IgD-negative memory B cell (primary cell): ENCODE measurements at regions not wholly inside any gene's neighbourhood (a gene's known extent, or its start where the extent isn't known, plus 50 kb on each side); places are given as distances from the start of the nearest gene placed in this dataset.

Source experiments
- H3K27ac Mint-ChIP-seq, 3 donors: one replicate each; pipeline ENCODE4 v1.8.0; 2020 to 2022; ENCODE audit warnings: mild to moderate bottlenecking in 3 of 3, mixed read lengths in 3 of 3, moderate library complexity in 1 of 3
- H3K27me3 Mint-ChIP-seq: one replicate; pipeline ENCODE4 v1.8.0; 2021; ENCODE audit warnings: mixed read lengths
- H3K36me3 Mint-ChIP-seq: one replicate; pipeline ENCODE4 v1.8.0; 2020; ENCODE audit warnings: mild to moderate bottlenecking, mixed read lengths
- H3K4me1 Mint-ChIP-seq, 3 donors: one replicate each; pipeline ENCODE4 v1.8.0; 2020 to 2022; ENCODE audit warnings: mixed read lengths in 3 of 3, mild to moderate bottlenecking in 1 of 3
- H3K4me3 Mint-ChIP-seq, 4 donors: one replicate each; pipeline ENCODE4 v1.8.0; 2020 to 2022; ENCODE audit warnings: mild to moderate bottlenecking in 4 of 4, mixed read lengths in 4 of 4, moderate library complexity in 3 of 4
- H3K9me3 Mint-ChIP-seq, 3 donors: one replicate each; pipeline ENCODE4 v1.8.0; 2020 to 2021; ENCODE audit warnings: mixed read lengths in 3 of 3, mild to moderate bottlenecking in 1 of 3

DNA sequence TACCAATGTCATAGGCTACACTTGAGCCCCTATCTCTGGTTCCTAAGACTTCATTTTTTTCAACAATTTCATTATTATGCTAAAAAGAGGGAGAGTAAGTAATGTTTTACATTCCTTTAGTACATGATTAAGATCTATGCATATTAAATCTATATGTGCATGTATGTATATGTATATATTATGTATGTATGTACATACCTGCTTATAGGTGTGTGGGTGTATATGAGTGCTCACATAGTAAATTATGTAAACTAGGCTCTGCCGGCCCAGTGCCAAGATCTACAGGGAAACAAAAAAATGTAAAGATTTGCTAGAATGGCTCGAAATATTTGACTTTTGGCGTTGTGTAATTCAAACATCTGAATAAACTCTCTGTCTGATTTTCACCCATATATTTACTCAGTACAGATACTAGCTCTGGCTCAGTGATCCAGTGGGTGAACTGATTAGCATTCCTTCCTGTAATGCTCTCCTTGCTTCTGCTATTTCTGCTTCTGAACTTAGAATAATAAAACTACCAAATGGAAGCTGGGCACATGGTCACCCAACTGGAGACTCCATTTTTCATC, 113.1 kb upstream of the FGGY start:
- Mint-ChIP-seq H3K9me3 (no peaks in the 10 kb centered on the region), H3K36me3 (no peaks in the 10 kb centered on the region), H3K27me3 (no peaks in the 10 kb centered on the region)

DNA sequence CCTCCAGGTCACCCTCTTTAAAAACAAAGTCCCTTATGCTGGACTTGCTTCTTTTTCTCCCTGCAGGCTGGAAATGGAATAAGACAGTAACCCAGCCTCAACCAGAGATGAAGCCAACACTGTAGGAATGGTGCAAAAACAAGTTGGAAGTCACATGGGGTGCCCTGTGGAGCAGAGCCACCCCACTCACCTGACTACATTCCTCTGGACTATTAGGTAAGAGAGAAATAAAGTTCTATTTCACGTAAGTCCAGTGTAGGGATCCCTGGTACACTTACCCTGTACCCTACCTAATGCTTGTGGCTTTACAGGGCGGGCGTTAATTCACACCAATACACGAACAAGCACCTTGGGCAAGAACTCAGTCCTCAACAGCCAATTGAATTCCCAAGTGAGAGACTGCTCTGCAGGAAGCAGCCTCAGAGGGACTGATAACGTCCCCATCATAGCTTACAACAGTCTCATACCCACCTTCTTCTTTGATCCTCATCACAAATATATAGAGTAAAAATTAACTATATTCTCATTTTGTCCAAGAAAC, 112.5 kb upstream of the FGGY start:
- Mint-ChIP-seq H3K9me3 (no peaks in the 10 kb centered on the region), H3K4me3 (no peak overlapping the region), H3K27ac (no peak overlapping the region), H3K27me3 (no peaks in the 10 kb centered on the region), H3K36me3 (no peaks in the 10 kb centered on the region), H3K4me1 (peaks cover 0 to 5% (median 2%) of the 10 kb centered on the region in 3 donors)

More for the DNA sequence above, 113.1 kb upstream of the FGGY start:
- Mint-ChIP-seq H3K27ac (no peak overlapping the region), H3K4me1 (peaks cover 0 to 5% (median 2%) of the 10 kb centered on the region in 3 donors), H3K4me3 (no peak overlapping the region)

DNA sequence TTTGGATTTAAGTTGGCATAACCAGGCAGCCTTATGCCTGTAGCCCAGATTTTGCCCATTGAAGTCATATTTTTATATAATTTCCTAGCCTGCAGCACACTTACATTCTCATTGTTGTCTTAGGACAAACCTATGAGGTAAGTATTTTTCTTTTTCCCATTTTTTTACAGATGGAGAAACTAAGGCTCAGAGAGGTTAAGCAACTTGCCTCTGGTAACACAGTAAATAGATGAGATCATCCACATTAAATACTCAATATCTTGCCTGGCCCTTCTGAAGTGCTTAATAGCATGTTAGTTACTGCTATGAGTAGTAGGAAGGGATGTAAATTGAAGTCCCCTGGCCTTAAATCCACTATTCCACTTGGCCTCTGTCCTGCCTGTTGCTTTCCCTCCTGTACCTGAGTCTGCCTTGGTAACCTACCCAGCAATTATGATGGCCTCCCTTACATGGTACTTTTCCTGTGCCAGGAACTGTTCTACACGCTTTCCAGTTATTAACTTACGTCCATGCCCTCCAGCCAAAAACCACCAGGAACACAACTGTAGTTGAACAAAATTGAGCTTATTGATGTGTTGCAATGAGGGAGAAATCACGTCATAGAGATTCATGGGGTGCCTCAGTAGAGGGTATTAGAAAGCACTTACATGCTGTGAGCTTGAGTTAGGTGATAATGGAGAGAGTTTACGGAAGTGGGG, 111.6 kb upstream of the FGGY start:
- Mint-ChIP-seq H3K27me3 (no peaks in the 10 kb centered on the region), H3K4me3 (no peak overlapping the region), H3K9me3 (peaks cover 0 to 2% (median 0%) of the 10 kb centered on the region in 3 donors), H3K27ac (no peak overlapping the region), H3K4me1 (peaks cover 0 to 5% (median 2%) of the 10 kb centered on the region in 3 donors), H3K36me3 (no peaks in the 10 kb centered on the region)

DNA sequence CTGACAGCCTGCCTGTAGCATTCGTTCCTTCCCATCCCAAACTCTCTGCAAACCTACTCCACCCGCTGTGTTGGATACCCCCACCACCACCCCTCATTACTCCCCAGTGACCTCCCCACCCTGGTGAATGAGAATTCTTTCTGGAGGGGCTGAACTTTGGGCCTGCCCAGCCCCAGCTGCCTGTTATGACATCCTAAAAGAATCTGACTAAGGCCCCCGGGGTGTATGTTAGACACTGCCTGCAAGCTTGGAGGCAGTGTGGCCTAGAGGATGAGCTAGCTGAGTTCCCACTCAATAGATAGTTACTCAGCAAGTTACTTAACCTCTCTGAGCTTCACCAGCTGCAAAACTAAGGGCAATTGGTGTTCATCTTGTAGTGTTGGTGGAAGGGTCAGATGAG, 110.2 kb upstream of the FGGY start:
- H3K9me3 Mint-ChIP-seq: peaks cover 0 to 2% (median 0%) of the 10 kb centered on the region in 3 donors
- H3K4me3 Mint-ChIP-seq: no peak overlapping the region
- H3K27ac Mint-ChIP-seq: no peak overlapping the region

DNA sequence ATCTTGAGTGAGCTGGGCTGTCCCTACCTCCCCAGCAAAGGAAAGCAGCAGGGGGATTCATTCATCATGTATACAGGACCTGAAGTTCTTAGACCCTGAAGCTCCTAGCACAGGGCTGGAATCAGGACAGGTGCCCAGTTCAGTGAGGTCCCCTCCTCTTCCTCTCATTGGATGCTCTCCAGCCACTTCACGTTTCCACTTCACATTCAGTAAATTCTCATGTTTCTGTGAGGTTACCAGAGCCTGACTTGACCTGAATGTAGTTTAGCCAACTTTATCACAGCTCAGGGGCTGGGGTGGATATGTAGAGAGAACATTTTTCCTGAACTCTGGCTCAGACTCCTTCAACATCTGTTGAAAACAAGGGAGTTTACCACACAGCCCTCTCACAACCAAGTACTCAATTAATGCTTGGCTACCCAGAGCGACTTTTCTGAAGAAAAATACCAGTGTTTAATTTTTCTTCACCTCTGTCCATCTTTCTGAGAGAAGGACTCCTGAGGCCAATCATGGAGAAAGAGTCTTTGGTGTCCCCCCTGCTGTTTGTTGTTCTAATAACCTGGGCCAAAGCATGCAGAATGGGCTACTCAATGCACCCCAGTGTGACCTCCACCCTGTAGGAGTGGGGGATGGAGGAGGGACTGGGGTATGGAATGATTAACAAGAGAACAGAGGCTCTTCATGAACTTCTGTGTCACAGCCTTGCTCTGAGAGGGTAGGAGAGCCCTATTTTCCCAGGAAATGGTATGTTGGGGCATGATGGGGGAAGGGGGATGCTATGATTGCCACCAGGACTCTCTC, 108.3 kb upstream of the FGGY start:
- Mint-ChIP-seq H3K27ac (no peak overlapping the region), H3K36me3 (no peaks in the 10 kb centered on the region)

More for the DNA sequence above, 110.2 kb upstream of the FGGY start:
- Mint-ChIP-seq H3K36me3 (no peaks in the 10 kb centered on the region), H3K4me1 (peaks cover 0 to 5% (median 2%) of the 10 kb centered on the region in 3 donors), H3K27me3 (no peaks in the 10 kb centered on the region)

DNA sequence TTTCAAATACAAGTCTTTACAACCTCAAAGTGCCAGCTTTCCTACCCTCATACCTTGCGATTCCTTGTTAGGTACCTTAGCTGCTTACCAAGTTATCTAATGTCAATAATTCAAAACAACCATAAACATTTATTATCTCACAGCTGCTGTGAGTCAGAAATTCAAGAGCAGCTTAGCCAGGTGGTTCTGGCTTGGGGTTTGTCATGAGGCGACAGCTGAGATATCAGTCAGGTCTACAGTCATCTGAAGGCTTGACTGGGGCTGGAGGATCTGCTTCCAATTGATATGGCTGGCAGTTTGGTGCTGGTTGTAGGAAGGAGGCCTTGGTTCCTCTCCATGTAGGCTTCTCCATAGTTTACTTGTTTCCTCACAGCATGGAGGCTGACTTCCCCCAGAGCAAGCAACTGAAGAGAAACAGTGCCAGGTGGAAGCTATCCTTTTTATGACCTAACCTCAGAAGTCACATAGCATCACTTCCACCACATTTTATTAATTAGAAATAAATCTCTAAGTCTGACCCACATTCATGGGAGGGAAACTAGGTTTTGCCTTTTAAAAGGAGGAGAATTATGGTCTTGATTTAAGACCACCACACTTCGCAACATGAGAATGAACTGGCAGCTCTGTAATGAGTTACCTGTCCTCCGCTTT, 103.3 kb upstream of the FGGY start:
- Mint-ChIP-seq H3K4me1 (peaks cover 0 to 3% (median 0%) of the 10 kb centered on the region in 3 donors), H3K27ac (no peak overlapping the region), H3K27me3 (no peaks in the 10 kb centered on the region), H3K9me3 (peaks cover 0 to 4% (median 0%) of the 10 kb centered on the region in 3 donors), H3K4me3 (no peak overlapping the region), H3K36me3 (peaks cover 3% of the 10 kb centered on the region)

More for the DNA sequence above, 108.3 kb upstream of the FGGY start:
- H3K4me1 Mint-ChIP-seq: peaks cover 0 to 5% (median 2%) of the 10 kb centered on the region in 3 donors
- H3K27me3 Mint-ChIP-seq: no peaks in the 10 kb centered on the region
- peaks cover 0 to 2% (median 0%) of the 10 kb centered on the region in 3 donors for H3K9me3 Mint-ChIP-seq
- no peak overlapping the region for H3K4me3 Mint-ChIP-seq

DNA sequence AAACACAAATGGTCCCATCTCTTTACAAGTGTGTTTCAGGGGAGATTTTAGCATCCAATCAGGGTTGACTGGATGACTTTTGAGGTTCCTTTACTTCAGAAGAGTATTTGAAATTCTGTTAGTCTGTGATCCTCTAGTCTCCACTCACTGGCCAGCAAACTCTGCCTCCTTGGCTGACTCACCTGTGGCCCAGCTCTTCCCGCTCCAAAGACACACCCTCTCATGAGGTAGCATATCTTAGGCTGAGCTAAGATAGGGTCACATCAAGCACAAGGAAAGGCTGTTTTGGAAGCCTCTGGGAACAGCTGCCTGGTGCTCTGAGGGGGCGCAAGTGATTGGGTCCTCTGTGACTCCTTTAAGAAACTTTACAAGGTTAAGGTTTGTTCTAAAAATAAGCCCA, 102.3 kb upstream of the FGGY start:
- no peak overlapping the region for H3K4me3 Mint-ChIP-seq
- no peak overlapping the region for H3K27ac Mint-ChIP-seq
- H3K36me3 Mint-ChIP-seq: peaks cover 3% of the 10 kb centered on the region
- H3K9me3 Mint-ChIP-seq: peaks cover 0 to 4% (median 0%) of the 10 kb centered on the region in 3 donors
- H3K27me3 Mint-ChIP-seq: no peaks in the 10 kb centered on the region
- H3K4me1 Mint-ChIP-seq: peaks cover 0 to 3% (median 0%) of the 10 kb centered on the region in 3 donors

DNA sequence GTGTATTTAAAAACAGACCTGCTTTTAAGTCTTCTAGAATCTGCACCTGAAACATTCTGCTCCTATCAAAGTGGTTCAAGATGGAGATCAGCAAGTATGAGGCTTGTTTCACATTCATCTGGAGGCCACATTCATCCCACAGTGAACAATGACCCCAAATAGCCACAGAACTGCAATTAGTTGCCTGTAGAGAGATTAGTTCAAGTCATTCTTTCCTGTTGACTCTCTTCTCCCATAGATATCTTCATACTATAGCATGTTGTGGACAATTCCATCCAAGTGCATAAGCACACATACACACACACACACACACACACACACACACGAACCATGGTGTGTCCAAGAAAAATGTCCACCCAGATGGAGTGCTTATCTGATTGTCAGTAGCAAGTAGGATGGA, 101.7 kb upstream of the FGGY start:
- H3K9me3 Mint-ChIP-seq: peaks cover 0 to 2% (median 0%) of the 10 kb centered on the region in 3 donors

DNA sequence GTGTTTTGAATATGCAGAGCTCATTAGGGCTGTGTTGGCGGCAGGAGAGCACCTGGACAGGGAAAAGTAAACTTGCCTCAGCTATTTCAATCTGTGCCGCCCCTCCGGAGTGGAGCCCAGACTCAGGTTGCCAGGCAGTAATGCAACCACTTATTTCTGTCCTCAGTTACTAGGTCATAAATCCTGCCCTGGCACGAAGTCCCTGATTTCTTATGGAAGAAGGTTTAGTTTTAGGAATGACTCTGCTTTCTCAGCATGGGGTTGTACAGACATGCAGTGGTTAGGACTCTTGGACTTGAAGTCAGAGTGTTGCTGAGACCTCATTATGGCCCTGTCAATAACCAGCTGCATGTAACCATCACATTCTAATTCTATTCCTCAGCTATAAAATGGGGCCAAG, 98.3 kb upstream of the FGGY start:
- H3K36me3 Mint-ChIP-seq: peaks cover 3% of the 10 kb centered on the region
- H3K4me1 Mint-ChIP-seq: peaks cover 0 to 6% (median 3%) of the 10 kb centered on the region in 3 donors
- H3K9me3 Mint-ChIP-seq: peaks cover 0 to 2% (median 0%) of the 10 kb centered on the region in 3 donors
- H3K4me3 Mint-ChIP-seq: no peak overlapping the region
- no peak overlapping the region for H3K27ac Mint-ChIP-seq
- peaks cover 5% of the 10 kb centered on the region for H3K27me3 Mint-ChIP-seq

More for the DNA sequence above, 101.7 kb upstream of the FGGY start:
- Mint-ChIP-seq H3K27me3 (peaks cover 3% of the 10 kb centered on the region), H3K36me3 (peaks cover 3% of the 10 kb centered on the region), H3K4me3 (no peak overlapping the region), H3K4me1 (peaks cover 0 to 3% (median 0%) of the 10 kb centered on the region in 3 donors), H3K27ac (no peak overlapping the region)

DNA sequence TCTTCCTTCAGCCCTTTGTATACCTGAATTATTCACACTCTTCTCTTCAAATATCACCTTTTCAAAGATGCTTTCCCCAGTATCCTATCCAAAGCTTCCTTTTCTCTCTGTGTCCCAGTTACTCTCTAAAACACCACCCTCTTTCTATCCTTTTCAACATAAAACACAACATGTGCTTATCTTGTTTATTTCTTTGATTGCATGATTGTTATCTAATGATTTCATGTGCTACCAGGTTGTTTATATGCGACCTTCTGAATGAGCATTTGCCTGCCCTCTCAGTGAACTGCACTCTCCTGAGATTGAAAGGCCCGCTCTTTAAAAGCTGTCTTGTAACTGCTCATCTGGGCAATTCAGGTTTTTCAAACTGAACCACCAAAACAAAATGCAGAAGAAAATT, 97.7 kb upstream of the FGGY start:
- Mint-ChIP-seq H3K27me3 (peaks cover 5% of the 10 kb centered on the region), H3K4me1 (peaks cover 0 to 6% (median 3%) of the 10 kb centered on the region in 3 donors), H3K9me3 (peaks cover 0 to 2% (median 2%) of the 10 kb centered on the region in 3 donors), H3K36me3 (peaks cover 3% of the 10 kb centered on the region), H3K4me3 (no peak overlapping the region), H3K27ac (no peak overlapping the region)

DNA sequence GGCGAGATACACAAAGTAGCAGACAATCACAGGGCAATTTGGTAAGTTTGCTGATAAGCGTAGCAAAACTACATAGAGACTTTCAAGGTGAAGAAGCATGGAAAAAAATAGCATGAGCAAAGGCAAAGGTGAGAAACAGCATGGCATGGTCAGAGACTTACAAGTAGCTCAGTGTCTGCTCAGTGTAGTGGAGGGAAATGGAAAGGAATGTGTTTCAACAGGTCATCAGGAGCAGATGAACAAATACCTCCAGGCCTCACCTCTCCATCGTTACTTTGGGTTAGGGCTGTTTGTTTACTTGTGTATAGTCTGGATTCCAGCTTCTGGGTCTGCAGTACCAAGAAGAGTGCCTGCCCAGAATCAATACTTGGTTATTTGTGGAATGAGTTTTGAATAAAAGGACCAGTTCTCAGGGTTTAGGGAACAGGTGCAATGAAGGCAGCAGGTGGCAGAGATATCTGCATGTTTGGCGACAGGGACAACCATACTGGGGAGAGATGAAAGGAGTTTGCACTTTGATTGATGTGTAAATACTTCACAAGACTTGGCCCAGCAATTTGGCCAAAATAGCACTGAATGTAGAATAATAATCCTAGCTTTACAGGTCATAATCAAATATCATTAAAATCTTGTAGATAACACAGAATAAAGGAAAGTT, 97.0 kb upstream of the FGGY start:
- Mint-ChIP-seq H3K9me3 (peaks cover 2 to 5% (median 3%) of the 10 kb centered on the region in 3 donors), H3K27ac (no peak overlapping the region), H3K27me3 (peaks cover 7% of the 10 kb centered on the region), H3K4me3 (no peak overlapping the region), H3K4me1 (peaks cover 0 to 6% (median 3%) of the 10 kb centered on the region in 3 donors), H3K36me3 (peaks cover 3% of the 10 kb centered on the region)

DNA sequence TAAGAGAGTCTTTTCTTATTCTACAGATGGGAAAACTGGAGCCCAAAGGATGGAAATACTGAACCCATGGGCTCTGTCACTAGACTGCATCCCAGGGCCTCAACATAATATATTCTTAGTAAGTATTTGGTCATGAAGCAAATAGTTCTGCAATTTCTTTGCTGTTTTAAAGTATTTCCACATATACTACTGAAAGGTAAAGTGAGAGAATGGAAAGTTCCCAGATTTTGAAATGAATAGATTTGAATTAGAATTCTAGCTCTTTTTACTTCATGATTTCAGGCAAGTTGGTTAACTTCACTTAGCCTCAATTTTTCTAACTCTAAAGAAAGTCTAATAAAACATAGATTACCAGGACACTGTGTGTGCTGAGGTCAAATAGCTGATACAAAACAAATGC, 95.6 kb upstream of the FGGY start:
- peaks cover 3% of the 10 kb centered on the region for H3K36me3 Mint-ChIP-seq
- peaks cover 2 to 7% (median 3%) of the 10 kb centered on the region in 3 donors for H3K9me3 Mint-ChIP-seq
- peaks cover 0 to 6% (median 0%) of the 10 kb centered on the region in 3 donors for H3K4me1 Mint-ChIP-seq
- no peak overlapping the region for H3K27ac Mint-ChIP-seq
- H3K4me3 Mint-ChIP-seq: no peak overlapping the region
- peaks cover 7% of the 10 kb centered on the region for H3K27me3 Mint-ChIP-seq

DNA sequence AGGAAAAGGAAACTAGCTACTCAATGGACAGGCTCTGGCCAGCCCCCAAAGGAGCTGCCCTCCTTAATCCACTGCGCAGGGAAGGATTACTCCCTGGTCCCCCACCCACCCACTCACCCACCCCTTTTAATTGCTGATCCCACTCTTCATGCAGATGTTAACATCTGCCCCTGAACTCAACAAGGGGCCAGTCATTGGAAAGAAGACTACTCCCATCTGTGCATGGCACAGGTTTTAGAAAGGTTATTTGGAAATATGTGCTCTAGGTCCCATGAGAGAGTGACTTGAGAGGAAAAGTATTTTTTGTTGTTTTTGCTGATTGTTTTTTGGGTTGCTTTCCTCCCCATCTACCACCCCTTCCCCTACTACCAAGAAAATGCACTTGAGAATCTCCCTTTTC, 94.4 kb upstream of the FGGY start:
- Mint-ChIP-seq H3K27ac (no peak overlapping the region), H3K27me3 (peaks cover 7% of the 10 kb centered on the region), H3K36me3 (no peaks in the 10 kb centered on the region), H3K4me3 (no peak overlapping the region), H3K9me3 (peaks cover 2 to 7% (median 3%) of the 10 kb centered on the region in 3 donors), H3K4me1 (peaks cover 0 to 6% (median 0%) of the 10 kb centered on the region in 3 donors)

DNA sequence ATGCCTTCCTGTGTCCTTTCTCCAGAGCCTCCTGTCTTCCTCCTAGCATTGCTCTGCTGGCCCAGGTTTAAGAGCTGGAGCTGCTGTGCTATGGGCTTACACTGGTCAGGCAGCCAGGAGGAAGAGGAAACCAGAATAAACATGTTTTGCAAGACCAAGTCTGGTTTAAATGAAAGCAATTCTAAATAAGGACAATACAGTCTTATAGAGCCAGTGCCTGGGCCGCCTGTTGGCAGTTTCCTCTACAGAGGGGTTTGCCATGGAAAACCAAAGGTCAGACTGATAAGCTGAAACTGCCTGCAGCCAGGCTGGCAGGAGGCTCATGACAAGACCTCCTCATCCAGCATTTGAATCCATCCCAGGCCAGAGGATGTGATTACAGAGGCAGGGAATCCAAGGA, 92.9 kb upstream of the FGGY start:
- Mint-ChIP-seq H3K36me3 (no peaks in the 10 kb centered on the region), H3K4me3 (no peak overlapping the region), H3K9me3 (peaks cover 3 to 7% (median 4%) of the 10 kb centered on the region in 3 donors), H3K27me3 (peaks cover 7% of the 10 kb centered on the region), H3K27ac (no peak overlapping the region), H3K4me1 (peaks cover 0 to 6% (median 0%) of the 10 kb centered on the region in 3 donors)
